Activated CD4-positive, alpha-beta T cell treated with anti-CD3 and anti-CD28 coated beads, Interleukin-2, amount 50 U/mL, for 1 hour (primary cell): ENCODE measurements at regions not wholly inside any gene's neighbourhood (a gene's known extent, or its start where the extent isn't known, plus 50 kb on each side); places are given as distances from the start of the nearest gene placed in this dataset.

Experiments used
- DNase-seq: peaks from one replicate; pipeline ENCODE4 v3.0.0-alpha.2; 2020

DNA sequence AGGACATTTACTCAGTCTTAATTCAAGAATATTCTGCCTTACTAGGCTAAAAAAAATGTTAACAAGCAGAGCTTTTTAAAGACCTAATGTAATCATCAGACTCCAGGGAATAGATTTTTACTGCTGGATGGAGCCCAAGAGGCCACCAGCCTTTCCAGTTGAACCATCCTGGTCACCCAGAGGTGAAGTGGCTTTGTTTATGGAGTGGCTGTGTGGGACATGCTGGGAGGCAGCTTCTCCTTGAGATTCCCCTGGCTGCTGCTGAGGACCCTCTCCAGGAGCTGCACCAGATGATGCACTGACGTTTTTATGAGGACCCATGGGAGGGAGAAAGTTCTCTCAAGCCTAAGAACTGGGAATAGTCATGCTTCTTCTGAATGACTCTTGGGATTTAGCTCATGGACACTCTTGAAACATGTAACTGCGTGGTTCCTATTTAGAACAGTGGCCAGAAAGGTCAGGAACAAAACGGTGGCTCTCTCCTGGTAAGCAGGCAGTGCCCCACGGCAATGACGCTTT is 205.9 kb upstream of the MIR17HG start:
- no peak for DNase-seq

DNA sequence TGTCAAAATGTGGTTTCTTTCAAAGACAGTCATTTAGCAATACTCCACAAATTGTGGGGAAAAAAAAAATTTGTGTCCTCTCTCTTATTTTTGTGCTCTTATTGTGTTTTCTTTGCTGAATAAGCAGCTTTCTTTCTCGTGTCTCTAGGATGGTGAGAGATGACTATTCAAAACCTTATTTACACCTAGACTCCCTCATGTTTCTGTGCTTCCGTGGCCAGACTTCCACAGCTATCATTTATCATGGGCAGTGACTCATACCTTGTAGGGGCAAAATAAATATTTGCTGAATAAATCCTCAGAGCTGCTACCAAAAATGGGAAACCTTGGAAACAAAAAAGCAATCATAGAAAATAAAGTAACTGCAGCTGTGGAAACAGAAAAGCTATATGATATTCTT is 204.9 kb upstream of the MIR17HG start:
- no peak for DNase-seq

DNA sequence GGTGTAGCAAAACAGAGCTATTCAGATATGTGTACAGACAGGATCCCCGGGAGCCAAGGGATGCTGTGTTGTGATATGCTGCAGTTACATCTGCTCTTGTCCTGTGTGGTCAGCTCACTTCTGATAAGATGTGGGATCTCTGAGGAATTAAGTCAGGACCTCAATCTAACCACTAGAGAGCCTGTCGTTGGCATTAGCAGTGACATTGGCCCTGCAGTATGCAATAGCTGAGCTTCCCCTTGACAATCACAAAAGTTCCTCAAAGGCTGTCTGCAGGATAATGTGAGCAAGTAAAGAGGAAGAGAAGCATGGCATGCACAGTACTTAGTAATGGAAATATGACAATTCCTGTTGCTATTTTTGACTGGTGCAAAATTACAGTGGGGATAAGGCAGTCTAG is 203.4 kb upstream of the MIR17HG start:
- no peak for DNase-seq

DNA sequence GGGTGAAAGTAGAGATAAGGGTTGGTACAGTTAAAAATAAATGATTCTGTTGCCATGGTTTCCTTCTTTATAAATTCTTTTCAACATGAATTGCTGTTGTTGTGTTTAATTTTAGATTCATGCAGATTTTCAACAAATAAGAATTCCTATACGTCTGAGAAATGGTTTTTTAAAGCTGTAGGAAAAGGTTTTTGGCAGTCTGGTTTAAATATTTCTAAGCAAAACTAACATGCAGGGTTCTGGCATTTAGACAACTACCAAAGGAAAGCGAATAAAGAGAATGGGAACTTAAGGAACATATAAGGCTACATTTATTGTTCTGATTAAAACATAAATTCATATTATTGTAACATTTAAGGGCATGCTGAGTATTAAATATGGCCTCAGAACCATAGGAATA is 203.0 kb upstream of the MIR17HG start:
- no peak for DNase-seq

DNA sequence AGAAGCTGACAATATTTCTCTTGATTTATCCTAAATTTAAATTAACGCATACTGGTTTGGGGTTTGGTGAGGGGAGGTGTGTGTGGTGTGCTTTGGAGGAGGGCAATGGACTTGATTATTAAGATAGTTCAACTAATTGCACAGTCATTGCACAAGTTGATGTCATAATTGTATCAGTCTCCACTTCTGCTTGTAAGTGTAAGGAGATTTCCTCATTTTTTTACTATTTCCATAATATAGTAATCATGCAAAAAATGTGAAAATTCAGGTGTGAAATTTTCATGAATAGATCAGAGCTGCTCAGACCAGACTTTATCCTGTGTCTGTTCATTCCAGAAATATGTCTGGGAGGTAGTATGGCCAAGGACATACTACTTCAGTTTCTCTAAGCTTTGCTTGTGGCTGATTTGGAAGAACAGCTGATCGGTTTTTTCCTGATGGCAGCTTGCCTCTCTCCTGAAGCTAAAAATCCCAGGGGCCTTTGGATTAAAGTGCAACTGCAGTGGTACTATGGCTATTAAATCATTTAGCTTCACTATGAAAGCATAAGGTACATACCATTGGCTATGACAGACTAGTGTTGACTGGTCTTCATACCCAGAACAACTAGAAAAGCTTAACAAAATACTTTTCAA is 201.8 kb upstream of the MIR17HG start:
- DNase-seq: no peak

DNA sequence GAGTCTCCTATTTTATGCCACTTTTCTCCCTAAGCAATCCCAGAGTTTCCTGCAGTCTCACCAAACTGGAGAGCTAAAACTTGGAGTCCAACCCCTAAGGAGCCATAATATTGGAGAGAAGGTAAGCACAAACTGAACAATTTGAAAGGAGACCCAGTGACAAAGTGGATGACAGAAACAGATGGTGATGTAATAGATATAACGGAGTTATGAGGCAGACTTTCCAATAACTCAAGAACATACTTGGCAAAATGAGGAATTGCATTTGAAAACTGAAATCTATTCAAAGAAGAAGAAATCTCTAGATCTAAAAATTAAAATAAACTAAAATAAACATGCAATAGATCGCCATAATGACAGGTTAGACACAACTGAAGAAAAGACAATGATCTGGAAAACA is 200.9 kb upstream of the MIR17HG start:
- DNase-seq: no peak

DNA sequence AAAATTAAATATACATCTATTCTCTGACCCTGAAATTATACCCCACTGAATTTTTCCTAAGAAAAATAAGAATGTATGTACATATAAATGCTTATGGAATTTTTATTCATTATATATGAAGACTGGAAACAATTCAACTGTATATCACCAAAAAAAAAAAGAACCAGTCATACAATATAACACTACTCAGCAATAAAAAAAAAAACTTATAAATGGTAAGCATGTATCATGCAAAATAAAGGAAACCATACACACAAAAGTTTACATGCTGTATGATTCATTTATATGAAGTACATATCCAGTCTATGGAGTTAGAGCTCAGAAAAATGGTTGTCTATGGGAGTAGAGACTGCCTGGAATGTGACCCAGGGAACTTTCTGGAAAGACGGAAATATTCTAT is 199.4 kb upstream of the MIR17HG start:
- no peak for DNase-seq

DNA sequence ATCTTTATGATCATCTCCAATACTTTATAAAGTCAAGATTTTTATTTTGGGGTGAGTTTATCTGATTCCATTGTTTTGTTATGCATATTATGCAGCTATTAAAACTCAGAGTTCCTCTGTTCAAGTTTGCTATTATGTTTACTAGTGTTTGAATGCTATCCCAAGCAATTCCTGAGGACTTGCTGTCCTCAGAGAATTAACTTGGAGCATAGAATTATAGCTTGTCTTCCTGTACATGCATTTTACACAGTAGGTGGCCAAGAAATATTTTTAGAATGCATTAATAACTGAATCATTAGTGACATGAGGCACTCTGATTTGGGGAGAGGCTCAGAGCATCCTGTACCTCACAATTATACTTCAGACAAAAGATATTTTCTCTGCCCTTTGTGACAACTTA is 195.6 kb upstream of the MIR17HG start:
- DNase-seq: no peak

DNA sequence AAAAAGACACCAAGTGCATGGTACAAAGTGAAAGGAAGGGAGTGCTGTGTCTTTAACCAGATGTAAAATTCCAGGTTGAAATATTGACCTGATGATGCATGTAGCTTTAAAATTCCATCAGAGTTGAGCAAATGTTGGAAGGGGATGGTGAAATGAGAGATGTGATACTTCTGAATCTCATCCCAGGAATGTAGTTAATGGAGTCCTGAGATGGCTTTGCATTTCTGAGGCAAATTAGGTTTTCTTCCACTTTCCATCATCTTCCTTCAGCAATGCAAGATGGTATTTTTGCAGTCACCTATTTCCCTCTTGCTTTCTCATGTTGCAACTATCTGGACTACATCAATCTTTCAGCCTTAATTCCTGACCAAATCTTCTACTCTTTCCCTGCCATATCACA is 194.1 kb upstream of the MIR17HG start:
- DNase-seq: no peak

DNA sequence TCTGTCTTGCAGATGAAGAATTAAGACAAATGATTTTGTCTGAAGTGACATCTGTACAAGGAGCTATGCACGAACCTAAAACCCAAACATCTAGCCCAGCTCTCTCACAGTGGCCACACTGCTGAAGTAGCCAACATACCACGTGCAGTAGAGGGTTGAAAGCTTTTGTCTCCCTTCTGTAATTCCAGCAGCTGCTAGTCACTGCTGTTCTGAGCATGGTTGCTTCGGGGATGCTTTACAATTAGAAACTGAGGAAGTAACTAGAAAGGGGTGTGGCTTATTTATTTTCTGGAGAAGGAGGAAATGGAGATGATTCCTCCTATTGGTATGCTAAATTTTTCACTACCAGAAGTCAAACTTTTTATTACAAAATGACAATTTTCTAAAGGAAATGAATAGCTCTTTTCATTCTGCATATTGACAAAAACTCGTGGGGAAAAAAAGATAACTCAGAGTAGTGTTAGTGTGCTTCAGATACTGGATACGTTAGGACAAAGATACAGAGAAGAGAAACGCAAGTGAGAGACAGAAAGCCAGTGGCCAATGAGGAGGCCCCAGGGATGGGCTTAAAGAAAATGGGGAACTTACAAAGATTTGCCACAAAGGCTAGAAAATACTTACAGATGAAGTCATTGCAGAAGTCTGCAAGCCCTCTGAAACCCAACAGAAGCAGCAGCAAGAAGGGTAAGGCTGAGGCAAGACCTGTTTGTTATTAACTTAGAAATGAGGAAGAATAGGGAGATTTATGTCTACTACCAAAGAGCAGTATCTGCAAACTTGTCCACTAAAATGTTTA is 192.7 kb upstream of the MIR17HG start:
- no peak for DNase-seq

DNA sequence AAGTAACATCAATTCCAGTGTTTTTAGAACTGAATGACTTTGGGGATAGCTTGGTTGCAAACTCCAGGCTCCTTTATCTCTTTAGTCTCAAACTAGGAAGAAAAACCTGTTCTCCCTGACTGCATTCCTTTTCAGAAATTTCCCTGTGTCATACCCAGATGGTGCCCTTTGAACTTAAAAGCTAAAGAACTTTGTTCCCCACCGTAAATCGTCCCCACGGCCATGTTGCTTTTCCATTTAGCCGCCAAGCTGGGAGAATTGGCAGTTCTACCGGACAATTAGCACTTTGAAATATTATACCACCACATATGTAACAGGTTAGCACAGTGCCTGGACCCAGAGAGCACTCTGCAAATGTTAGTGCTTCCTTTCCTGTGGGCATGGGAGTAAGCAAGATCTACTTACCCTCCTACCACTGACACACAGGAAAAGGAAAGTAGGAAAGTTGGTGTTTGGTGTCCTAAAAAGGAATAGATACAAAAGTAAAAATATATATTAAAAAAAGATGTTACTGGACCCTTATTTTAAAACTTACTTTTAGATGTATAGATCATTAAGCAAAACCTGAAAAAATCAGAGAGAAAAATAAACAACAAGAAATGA is 191.9 kb upstream of the MIR17HG start:
- DNase-seq: no peak

DNA sequence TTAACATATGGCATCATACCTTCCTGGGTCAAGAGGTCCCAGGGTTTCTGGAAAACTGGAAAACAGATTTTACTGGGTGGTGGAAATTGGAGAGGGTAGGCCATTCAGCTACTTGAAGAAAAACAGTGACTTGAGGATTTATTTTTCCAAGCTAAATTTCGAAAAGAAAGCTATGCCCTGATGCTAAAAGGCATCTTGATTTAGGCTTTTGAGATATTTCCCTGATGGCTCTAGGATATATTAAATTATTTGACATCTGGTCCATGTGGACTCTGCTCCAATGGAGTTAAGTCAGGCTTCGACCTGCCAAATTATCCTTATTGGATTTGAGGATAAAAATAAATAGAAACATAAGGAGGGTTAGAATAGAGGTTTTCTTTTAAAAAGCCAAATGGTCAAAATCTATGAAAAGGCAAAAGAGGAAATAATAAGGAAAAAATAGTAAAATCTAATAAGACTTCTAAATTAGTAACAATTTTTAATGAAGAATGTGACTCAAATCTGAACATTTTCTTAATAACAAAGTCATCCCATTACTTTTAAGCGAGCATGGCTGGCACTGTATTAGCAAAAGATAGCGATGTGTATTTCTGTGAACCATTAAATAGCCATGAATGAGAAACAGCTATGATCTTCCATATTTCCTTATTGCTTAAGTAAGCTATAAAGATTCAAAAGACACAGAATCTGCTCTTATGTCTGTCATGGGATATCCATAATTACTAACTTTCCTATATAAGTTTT is 190.0 kb upstream of the MIR17HG start:
- DNase-seq: no peak

DNA sequence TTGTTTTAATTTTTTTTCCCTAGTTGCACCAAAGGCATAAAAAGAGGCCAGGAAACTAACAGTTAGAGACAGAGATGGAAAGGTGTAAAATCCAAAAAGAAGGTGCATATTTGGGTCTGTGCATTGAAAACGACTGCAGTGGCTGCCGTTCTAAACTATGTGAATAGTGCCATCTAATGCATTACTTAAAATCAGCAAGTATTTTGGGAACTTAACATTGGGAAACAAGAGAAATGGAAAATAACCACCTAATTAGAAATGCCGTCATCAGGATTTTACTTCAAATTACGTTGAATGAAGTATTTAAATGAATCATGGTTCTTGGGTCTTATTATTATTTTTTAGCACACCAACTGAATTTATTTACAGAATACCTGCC is 189.5 kb upstream of the MIR17HG start:
- DNase-seq: no peak

DNA sequence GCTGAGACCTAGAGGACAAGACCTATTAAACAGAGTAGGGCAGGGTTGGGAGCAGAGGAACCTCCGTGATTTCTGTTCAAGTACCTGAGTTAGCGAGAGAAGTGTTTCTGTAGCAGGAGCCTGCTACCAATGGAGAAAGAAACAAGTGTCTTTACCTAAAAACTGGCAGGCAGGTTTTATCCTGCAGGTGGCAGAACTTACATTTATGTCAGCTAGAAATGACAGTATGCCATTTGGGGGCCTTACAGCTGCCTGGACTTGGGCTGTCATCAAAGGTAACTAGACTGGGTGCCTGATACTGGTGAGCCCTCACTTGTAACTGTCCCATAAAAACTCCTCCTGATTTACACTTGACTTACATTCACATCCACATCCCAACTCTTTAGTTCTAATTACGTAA is 185.3 kb upstream of the MIR17HG start:
- no peak for DNase-seq

DNA sequence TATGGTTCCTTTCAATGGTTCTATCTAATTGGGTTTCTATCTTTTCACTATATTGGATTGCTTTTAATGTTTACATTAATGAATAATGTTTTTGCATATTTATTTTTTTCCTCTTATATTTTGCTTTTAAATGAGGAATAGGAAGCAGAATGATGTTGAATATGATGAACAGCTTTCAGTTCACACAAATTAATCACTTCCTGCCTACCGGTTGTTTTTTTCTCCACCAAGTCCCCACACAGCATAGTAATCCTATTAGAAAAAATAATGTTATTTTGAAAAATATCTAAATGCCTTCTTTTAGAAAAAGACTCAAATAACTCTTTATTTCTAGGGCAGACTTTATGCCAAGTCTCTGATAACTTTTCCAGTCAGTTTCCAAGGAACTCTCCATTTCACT is 184.9 kb upstream of the MIR17HG start:
- DNase-seq: no peak

DNA sequence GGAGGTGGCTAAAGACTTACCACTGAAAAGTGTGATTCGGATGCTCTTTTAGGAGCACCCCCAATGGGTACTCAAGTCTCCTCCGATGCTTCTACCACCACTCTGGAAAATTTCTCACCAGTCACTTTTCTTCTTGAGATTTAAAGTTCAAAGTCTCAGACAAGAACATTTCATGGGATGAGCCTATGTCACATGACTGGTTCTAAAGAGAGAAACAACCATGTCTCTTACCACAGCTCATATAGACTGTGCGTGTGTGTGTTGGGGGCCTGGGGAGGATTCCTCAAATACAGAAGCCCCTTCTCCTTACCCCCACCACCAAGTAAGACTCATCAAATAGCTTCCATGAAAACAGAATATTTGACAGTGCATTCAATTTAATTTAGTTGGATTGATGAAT is 181.7 kb upstream of the MIR17HG start:
- no peak for DNase-seq

DNA sequence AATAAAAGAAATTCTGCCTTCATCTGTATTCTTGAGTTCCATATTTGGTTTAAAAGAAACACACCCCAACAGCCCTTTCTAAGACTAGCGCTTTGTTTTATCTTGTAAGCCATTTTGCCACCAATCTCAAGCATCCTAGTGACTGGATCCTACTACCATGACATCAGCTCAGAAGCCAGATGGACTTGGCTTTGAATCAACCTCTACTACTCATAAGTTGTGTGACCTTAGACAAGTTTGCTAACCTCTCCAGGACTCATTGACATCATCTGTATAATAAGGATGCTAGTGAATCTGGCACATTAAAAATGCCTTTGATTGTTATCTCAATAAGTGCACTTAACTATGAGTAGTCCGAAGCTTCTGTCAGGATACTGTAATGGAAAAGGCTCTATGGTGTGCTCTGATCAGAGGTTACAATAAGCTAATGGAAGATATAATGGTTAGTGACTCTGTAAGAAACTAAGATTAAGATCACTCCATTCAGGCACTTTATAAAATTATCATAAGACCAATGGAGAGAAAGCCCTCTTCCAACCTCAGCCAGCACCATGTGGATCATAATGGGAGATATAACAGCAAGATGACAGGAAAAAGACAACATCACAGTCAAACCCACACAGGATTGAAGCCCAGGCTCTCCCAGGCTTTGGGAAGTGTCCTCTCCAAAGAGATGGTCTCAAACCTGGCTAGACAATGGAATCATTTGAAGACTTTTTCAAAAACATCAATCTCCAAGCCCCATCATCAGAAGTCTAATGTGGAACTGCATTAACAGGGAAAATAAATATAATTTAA is 180.6 kb upstream of the MIR17HG start:
- no peak for DNase-seq

DNA sequence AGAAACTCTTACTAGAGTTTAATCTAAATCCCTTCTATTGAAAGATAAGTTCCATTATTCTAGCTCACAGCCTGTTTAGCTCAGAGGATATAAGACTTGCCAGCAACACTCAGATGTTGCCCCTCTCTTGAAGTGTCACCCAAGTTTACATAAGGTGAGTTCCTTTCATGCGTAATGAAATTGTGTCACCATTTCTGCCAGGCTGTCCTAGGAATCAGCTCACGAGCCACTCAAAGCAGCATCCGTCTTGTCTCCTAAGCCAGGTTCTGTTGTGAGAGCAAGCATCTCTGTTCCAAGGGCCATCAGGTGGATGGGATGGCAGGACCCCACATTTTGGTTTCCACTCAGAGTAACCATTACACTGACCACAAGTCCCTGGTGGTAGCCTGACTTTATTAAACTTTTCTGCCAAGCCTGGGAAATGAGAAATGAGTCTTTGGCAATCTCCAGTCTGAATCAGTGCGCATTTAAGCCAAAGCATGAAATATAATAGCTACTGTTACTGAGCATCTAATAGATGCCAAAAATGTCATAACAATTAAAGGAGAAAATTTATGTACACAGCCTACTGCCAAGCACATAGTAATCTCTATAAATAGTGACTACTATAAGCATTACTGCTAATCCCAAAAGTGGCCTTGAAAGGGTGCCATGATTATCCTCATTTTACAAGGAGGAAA is 179.6 kb upstream of the MIR17HG start:
- DNase-seq: no peak

DNA sequence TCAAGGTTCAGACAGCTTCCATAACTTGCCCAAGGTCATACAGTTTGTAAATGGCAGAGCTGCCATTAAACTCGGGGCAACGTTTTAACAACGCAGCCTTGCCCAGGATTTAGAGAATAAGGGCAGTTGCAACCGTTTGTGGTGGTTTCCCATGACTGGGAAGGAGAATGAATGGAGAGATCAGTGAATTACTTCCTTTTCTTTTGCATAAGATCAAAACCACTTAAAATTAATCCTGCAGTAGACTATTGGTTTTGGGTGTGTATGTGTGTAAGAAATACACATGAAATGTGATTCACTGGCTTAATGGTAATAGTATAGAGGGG is 179.1 kb upstream of the MIR17HG start:
- DNase-seq: no peak

DNA sequence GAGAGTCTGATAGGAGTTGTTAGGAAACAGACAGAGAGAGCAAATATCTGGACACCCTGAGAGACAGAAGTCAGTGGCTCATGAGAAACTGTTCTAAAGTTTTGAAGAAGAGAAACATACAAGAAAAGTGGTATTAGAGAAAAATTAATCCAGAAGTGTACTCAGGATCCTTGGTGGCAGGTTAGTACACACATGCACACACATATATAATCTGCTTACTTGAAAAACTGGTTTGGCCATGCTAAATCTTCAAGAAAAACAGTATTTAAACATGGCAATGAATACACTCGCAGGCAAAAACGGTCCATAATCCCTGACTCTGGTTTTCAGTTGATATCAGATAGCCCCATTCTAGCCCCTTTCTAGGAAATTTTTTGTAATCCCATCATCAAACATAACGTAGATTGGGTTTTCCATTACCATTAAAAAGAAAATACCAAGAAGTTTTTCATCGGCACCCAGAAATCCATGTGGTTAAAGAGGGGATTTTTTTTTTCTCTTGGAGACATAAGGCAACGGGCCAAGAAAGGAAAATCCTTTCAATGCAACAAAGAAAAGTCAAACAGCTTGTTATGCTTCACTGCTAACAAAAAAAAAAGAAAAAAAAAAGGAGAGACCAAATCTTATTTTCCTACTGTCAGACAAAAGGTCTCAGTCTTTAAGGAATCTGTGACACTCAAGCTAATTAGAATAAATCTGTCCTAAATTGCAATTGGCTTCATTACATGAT is 178.0 kb upstream of the MIR17HG start:
- DNase-seq: no peak

DNA sequence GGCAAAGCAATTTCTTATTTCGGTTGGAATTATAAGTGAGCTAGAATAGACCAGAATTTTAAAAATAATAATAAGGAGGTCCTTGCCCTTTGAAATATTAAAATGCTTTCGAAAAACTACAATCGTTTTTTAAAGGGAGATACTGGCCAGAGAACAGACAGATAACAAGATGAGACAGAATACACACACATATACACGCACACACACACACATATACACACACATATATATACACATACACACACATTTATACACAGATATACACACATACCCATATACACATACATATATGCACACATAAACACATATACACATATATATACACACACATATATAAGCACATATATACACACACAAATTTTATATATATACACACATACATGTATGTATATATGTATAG is 175.3 kb upstream of the MIR17HG start:
- no peak for DNase-seq
